ENCODE measurements at regions not wholly inside any gene's neighbourhood (a gene's known extent, or its start where the extent isn't known, plus 50 kb on each side); places are given as distances from the start of the nearest gene placed in this dataset.
"Not testable (repeated sequence)": the region's sequence is repeated elsewhere in the genome, so short reads cannot be mapped to it uniquely, and the experiment has no call there.

DNA sequence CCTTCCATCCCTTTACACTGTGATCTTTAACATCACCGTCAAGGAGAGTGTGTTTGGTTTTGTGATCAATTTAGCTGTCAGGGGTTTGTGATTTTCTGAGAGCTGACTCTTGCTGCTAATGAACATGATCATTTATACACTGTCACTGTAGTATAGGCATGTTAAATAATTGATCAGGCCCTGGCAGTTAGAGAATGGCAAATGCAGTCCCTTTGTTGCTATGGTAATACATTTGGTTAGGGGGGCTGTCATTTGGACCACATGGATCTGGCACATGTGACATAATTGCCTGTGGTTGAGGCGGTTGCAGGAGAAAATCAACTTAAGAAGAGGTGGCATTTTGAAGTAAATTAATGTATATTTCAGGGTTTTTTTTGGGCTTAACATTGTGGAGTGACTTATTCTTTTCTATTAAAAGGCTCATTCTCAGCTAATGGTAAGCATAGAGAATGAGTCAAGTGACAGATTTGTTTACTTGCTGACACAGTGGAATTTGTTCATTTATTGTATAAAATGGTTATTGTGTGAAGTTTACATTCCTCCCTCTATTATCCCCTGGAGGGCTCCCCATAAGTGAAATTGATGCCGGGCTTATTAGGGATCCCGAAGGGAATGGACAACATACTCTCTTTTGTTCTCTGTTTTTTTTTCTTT is 114.0 kb downstream of the FHIP1A start:
- Histone ChIP-seq H3K4me3 (no peak overlapping the region), H3K27ac (no peak overlapping the region), H3K27me3 (no peaks in the 10 kb centered on the region), H3K9me3 (no peaks in the 10 kb centered on the region), H3K36me3 (no peaks in the 10 kb centered on the region), H3K4me1 (no peaks in the 10 kb centered on the region)
- DNase-seq (no peak), ATAC-seq (no peak)
- TF ChIP-seq, protein P1, sequence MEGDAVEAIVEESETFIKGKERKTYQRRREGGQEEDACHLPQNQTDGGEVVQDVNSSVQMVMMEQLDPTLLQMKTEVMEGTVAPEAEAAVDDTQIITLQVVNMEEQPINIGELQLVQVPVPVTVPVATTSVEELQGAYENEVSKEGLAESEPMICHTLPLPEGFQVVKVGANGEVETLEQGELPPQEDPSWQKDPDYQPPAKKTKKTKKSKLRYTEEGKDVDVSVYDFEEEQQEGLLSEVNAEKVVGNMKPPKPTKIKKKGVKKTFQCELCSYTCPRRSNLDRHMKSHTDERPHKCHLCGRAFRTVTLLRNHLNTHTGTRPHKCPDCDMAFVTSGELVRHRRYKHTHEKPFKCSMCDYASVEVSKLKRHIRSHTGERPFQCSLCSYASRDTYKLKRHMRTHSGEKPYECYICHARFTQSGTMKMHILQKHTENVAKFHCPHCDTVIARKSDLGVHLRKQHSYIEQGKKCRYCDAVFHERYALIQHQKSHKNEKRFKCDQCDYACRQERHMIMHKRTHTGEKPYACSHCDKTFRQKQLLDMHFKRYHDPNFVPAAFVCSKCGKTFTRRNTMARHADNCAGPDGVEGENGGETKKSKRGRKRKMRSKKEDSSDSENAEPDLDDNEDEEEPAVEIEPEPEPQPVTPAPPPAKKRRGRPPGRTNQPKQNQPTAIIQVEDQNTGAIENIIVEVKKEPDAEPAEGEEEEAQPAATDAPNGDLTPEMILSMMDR (IDR thresholded peaks at IDR 0.05) = no peak
- intact Hi-C loops (cut with DNase I) = no loop called here

DNA sequence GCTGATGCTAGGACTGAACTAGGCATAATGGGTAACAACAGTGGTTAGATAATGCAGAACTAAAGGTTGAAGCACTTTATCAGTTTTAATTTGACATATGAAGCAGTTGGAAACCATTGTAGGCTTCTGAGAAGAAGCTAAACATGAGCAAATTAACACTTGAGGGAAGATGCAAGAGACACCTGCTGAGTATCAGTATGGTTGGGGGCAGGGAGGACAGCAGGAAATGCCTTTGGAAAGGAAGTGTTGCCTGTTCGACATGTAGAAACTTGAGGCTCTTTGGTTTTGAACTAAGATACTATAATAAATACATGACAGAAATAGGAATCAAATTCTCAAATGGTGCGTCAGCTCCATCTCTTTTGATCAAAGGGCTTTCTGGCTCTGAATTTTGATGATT is 115.6 kb downstream of the FHIP1A start:
- ATAC-seq = no peak
- Histone ChIP-seq H3K4me1 (no peaks in the 10 kb centered on the region), H3K9me3 (no peaks in the 10 kb centered on the region), H3K27me3 (no peaks in the 10 kb centered on the region), H3K4me3 (no peak overlapping the region), H3K27ac (no peak overlapping the region), H3K36me3 (no peaks in the 10 kb centered on the region)
- intact Hi-C loops (cut with DNase I) = no loop called here
- TF ChIP-seq, protein P1 (IDR thresholded peaks at IDR 0.05) = no peak
- no peak for DNase-seq

DNA sequence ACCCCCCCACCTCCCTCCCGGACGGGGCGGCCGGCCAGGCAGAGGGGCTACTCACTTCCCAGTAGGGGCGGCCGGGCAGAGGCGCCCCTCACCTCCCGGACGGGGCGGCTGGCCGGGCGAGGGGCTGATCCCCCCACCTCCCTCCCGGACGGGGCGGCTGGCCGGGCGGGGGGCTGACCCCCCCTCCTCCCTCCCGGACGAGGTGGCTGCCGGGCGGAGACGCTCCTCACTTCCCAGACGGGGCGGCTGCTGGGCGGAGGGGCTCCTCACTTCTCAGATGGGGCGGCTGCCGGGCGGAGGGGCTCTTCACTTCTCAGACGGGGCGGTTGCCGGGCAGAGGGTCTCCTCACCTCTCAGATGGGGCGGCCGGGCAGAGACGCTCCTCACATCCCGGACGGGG is 117.5 kb downstream of the FHIP1A start:
- H3K27ac ChIP-seq; H3K36me3 ChIP-seq; H3K4me3 ChIP-seq; intact Hi-C loops (cut with DNase I); ATAC-seq; DNase-seq; H3K4me1 ChIP-seq; H3K9me3 ChIP-seq; H3K27me3 ChIP-seq: not testable (repeated sequence)

DNA sequence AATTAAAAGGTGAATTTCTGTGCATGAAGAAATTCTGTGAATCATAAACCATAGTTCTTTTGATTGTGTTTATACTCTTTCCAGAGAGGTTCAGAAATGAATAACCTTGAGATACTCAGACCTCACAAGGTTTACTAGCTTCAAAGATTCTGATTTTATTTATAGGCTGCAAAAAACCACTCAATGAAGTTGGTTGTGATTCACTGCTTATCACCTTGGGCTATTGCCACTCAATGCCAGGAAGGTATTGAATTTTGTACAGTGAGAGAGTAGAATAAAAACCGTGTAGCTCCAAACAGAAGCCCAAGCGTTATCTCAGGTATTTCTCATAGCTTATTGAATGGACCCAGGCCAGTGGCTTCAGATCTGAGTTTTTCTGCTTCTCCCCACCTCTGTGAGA is 118.7 kb downstream of the FHIP1A start:
- DNase-seq (no peak), ATAC-seq (no peak)
- intact Hi-C loops (cut with DNase I) = no loop called here
- Histone ChIP-seq H3K27me3 (no peaks in the 10 kb centered on the region), H3K4me1 (no peaks in the 10 kb centered on the region), H3K4me3 (no peak overlapping the region), H3K27ac (no peak overlapping the region), H3K9me3 (no peaks in the 10 kb centered on the region), H3K36me3 (no peaks in the 10 kb centered on the region)
- TF ChIP-seq, protein P1 (IDR thresholded peaks at IDR 0.05) = no peak

DNA sequence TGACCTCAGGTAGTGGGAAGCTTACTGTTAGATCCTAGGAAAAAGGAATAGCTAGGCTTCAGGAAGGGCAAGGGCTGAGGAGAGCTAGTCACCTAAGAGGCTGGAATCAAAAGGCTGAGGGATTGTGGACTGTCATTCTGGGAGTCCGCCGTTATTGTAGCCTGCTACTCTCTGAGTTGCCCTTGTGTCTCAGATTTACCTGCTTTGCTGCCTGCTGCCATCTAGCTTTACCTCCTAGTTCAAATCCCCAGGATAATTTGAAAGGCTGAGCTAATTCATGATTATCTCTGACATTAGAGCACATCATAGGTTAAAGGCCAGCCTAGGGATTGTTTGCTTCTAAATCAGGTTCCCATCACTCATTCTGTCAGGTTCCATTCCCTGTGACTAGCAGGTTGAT is 120.2 kb downstream of the FHIP1A start:
- Histone ChIP-seq H3K4me1 (no peaks in the 10 kb centered on the region), H3K27me3 (no peaks in the 10 kb centered on the region), H3K9me3 (no peaks in the 10 kb centered on the region), H3K36me3 (no peaks in the 10 kb centered on the region), H3K4me3 (no peak overlapping the region), H3K27ac (no peak overlapping the region)
- no peak for DNase-seq
- intact Hi-C loops (cut with DNase I) = no loop called here
- TF ChIP-seq, protein P1 (IDR thresholded peaks at IDR 0.05) = no peak
- no peak for ATAC-seq

DNA sequence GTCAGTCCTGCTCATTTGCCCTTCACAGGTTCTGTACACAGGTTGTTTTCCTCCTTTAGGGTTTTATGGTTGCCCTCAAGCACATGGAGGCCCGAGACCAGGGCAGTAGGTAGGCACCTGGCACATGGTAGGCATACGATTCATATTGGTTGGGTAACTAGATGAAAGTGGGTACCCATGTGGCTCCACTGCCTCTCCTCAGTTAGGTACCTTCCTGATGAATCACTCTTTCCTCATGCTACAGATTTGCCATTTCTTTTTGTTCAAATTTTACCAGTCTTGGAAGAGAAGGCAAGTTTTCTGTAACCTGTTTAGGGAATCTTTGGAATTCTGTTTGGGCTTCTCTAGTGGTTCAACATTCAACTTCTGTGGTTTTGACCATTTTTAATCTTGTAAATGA is 121.3 kb downstream of the FHIP1A start:
- intact Hi-C loops (cut with DNase I) = no loop called here
- ATAC-seq = no peak
- Histone ChIP-seq H3K36me3 (no peaks in the 10 kb centered on the region), H3K4me1 (no peaks in the 10 kb centered on the region), H3K27ac (no peak overlapping the region), H3K9me3 (no peaks in the 10 kb centered on the region), H3K4me3 (no peak overlapping the region), H3K27me3 (no peaks in the 10 kb centered on the region)
- DNase-seq = no peak
- TF ChIP-seq, protein P1 (IDR thresholded peaks at IDR 0.05) = no peak
